ENCODE measurements at regions not wholly inside any gene's neighbourhood (a gene's known extent, or its start where the extent isn't known, plus 50 kb on each side); places are given as distances from the start of the nearest gene placed in this dataset.

GRCh38 chr9:19615036-19615624 lies 173.7 kb downstream of the SLC24A2 start:
- intact Hi-C loops (cut with DNase I) = no loop called here
- DNase-seq = peak in 1 of 10 donors; percentile 8

DNA sequence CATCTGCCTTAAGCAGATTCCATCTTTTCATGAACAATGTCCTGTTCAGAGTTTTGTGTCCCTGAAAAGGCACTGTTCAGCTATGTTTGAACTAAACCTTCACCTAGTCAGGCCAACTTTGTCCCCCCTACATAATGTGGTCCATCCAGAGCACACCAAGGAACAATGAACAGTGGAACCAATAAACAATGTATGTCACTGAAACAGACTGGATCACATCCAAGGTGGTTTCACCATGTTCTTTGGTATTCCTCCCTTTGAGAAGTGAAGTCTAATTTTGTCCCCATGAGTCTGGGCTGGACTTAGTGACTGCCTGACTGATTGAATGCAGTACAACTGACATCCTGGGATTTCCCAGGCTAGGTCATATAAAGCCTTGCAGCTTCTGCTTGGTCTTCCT lies 174.5 kb downstream of the SLC24A2 start:
- intact Hi-C loops (cut with DNase I) = no loop called here
- DNase-seq = no peak

DNA sequence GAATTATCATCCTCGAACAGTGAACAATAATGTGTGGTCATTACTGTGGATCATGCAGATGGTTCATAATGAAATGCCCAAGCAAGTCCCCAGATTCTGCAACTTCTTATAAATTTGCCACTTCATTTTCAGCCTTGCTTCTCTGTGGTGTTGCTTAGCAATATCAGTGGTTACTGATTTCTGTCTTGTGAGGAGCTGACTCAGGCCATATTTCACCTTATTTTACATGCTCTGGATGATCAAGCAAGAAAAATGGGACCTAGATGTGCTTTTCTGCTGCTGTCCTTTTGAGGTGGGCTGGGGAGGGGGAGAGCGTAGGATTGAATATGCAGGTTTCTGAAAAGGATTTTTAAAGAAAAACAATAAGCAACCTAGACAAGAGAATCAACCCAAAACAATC lies 188.3 kb downstream of the SLC24A2 start:
- intact Hi-C loops (cut with DNase I) = no loop called here
- no peak for DNase-seq

DNA sequence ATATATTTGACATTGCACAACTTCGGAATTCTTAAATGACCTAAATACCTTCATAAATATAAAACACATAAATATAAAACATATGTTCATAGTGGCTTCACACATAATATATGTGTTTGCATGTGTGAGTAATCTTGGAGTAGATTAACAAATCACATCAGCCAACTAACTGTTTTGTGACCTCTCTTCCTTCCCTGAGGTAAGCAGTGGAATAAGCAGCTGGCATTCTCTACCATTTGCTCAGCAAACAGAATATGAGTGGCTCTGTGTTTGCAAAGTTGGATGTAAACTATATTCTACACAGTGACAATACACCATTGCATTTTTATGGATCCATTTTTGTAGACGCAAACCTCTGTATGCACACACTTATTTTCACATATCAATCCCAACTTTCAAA lies 189.9 kb downstream of the ACER2 start:
- intact Hi-C loops (cut with DNase I) = no loop called here
- DNase-seq = no peak

DNA sequence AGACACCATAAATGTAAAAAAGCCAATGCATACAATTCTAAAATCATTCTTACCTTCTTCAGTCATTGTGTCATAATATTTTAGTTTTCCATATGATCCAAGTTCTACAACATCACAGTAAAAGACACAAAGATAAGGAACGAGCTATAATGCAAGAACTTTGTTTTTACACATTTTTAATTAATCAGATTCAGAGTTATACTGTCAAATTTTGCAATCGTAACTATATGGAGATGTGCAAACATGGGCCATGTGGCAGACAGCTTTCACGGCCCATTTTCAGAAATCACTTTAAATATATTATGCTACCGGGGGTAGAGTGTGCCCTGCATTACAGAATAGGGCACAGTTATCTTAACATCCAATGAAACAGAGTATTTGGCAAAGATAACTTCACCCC lies 188.4 kb downstream of the ACER2 start:
- intact Hi-C loops (cut with DNase I) = no loop called here
- no peak for DNase-seq

DNA sequence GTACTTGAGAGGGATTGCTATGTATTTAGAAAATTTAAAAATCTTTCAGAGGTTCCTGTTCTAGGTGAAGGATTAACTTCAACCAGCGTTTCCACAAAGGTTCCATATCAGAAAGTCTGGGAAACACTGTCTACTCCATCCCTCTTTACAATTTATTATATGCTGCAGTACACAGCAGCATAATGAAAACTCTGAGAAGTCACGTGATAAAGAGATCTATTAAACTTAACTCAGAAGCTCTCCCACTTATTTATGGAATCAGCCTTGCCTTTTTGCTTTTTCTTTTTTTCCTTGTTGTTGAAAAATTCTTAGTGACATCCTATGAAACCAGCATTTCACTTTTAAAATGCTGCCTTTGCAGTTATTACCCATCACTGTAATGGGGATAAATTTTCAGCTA lies 186.2 kb downstream of the ACER2 start:
- intact Hi-C loops (cut with DNase I) = no loop called here
- no peak for DNase-seq

DNA sequence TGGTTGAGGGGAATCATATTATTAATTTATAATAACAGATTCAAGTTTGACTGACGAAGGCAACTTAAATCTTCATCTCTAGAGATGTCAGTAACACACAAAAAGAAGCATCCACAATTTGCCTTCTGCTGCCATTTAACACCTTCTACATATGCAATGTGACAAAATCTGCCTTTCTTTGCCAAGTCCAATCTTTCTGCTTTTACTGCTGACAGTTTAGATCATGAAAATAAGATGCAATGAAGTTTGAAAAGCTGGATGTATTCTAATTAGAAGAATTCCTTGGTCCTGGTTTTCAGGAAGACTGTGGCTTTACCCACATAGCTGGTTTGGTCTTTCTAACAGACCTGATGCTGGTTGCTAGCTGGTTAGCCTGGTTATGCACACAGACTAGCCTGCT lies 178.9 kb downstream of the ACER2 start:
- no peak for DNase-seq
- intact Hi-C loops (cut with DNase I) = no loop called here

DNA sequence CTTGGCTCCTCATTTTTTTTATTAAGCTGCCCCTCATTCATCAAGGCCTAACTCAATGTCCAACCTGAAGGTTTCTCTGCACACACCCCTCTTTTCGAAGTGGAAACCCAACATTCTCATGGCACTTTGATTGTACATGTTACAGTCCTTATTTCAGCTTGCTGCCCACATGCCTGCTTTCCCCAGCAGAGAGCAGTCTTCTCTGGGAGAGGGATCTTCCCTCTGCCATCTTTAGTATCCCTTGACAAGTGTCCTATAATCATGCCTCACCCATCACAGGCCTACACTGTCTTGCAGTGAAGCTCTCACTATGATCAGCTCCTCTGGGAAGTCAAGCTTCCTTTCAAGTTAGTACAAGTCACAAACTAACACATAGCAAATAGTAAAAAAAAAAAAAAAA lies 175.1 kb downstream of the ACER2 start:
- DNase-seq = no peak
- intact Hi-C loops (cut with DNase I) = no loop called here

- DNase-seq = no peak
- intact Hi-C loops (cut with DNase I) = no loop called here
Measured at GRCh38 chr9:19577411-19577810, 168.6 kb downstream of the ACER2 start.

DNA sequence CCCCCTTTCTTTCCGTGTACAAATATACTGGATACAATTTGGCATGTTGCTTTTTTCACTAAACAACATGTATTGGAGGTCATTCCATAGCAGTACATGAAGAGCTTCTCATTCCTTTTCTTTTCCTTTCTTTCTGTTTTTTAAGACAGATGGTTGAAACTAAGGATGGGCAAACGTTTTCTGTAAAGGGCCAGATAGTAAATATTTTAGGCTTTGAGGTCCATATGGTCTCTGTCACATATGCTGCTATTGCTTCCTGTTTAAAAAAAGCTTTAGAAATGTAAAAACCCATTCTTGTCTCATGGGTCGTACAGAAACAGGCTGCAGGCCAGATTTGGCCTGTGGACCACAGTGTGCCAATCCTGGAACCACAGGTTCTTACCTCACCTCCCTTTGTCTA lies 160.1 kb downstream of the ACER2 start:
- DNase-seq = no peak
- intact Hi-C loops (cut with DNase I) = no loop called here

DNA sequence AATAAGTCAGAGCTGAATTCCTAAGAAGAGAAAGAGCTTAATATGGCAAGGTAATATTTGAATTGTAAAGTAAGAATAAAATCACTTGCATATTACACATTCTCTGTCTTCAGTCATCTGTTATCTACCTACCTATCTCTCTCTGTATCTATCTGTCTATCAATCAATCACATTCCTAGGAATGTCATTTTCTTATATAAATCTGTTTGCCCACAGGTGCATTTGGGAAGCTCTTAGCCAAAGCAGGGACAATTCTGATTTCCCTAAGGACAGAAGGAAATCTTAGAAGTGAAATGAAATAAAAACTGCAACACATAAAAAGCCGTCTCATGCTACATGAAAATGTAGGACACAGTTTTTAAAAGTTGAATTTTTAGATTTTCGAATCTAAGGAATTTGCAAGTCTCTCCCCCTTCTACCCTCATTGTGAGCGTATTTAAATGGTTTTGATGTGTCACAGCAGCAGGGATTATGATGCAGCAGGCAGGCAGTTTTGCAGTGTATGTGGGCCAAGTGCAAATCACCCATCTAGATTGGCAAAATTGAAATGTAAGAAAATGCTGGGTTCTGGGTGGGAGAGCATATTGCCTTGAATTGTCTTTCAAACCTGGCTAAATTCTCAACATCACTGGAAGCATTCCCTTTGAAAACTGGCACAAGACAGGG lies 155.7 kb downstream of the ACER2 start:
- intact Hi-C loops (cut with DNase I) = no loop called here
- no peak for DNase-seq

DNA sequence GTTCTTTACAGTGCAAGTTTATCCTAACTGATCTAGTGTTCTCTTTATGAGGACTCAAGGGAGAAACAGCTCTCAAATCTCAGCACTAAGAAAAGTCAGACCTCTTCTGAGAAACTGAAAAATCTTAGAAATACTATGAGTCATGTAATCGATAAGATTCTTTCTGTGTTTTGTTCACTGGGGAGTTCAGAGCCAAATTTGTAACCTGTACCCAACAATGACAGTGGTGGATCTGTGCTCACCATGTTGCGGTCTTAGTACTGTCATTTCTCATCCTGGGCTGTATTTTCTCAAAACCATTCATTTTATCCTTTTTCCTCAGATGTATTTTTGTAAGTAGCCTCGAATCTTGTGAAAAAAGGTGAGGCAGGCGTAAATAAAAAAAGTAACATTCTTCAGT lies 146.4 kb downstream of the ACER2 start:
- intact Hi-C loops (cut with DNase I) = loop anchor here (10.0 kb wide), 1 partner anchor 60 kb away; no protein-coding TSS in a partner anchor
- no peak for DNase-seq

- intact Hi-C loops (cut with DNase I) = loop anchor here (10.0 kb wide), 1 partner anchor 60 kb away; no protein-coding TSS in a partner anchor
- DNase-seq = no peak
Measured at GRCh38 chr9:19554529-19554928, 145.7 kb downstream of the ACER2 start.

DNA sequence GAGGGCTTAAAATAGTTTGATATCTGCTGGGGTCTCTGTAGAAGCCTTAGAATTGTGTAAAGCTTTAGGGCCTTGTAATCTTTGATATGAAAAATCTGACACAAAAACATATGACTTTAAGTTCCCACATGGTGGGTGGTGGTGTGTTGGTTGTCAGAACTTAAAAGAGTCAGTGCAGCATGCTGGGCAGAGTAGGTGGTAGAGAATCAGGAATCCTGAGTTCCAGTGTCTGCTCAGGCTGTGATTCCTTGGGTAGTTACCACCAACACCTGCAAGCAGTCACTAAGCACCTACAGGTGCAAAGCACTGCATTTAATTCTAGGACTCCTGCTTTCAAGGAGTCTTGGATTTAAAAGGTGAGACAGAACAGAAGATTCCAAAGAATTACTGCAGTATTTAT lies 144.6 kb downstream of the ACER2 start:
- intact Hi-C loops (cut with DNase I) = loop anchor here (10.0 kb wide), 1 partner anchor 59 kb away; no protein-coding TSS in a partner anchor
- no peak for DNase-seq

DNA sequence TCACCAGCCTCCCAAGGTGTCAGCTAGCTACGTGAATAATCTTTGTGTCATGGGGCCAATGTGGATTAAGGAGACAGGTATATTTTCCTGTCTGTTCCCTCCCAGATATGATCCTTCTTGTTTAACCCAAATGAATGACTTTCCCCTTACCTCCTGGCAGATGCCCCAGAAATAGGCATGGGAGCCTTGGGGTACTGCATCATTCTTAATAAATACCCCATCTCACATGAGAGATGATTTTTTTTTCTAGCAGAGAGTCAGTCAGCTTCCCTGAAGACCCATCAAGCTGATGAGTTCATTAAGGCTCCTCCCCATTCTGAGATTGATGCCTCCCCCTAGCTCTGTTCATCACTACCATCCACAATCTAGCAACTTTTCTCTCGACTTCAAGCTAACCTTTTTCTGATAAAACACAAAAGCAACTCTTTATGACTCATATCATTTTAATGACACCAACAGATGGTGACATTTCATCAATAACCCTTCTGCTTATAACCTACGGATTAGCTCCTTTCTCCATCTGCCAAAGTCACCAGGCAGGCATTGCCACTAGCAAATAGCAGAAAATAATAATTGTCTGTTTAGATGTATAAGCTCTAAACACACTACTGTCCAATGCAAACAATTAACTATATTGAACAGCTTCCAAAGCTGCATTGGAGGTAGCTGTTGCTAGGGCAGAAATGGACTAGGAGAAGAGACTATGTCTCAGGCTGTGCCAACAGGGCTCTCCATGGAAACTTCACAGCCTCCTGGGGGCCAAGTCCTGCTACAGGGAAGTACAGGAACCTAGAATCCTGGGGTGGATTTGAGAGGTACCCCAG lies 143.7 kb downstream of the ACER2 start:
- peak in 1 of 10 donors; percentile 59 for DNase-seq

DNA sequence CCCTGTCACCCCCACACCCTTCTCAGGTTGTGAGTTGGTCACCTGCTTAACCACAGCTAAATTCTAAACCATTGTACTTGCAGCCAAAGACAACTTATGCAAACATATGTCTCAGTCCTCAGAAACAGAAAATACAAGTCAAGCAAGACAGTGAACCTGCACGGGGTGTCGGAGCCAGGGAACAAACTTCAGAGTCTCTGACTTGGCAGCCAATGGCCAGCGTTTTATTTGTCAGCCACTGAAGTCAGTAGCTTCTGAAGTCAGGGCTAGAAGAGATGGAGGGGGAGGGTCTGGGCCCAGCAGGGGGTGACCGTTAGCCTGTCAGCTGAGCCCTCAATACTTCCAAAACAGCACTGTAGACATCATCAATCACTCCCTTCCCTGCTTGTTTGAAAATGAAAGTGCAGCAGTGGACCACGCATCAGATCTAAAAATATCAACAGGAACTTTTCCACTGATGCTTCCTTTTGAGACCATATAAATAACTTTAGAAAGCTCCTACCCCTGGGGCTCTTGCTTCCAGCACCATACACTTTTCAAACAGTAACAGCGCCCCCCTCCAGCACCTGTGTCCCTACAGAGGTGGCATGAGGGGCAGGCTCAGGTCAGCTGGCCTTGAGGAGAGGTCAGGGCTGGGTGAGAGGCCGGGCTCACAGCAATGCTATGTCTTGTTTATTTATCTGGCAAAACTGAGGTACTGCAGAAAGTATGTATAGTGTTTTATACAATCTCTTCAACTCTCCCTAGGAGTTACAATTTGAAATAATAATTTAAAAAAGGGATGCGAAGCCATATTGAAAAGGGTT lies 142.5 kb downstream of the ACER2 start:
- DNase-seq = peak in 2 of 10 donors; percentile 66 to 83
- intact Hi-C loops (cut with DNase I) = loop anchor here (10.0 kb wide), 1 partner anchor 57 kb away; no protein-coding TSS in a partner anchor

More for the DNA sequence above, 143.7 kb downstream of the ACER2 start:
- intact Hi-C loops (cut with DNase I) = loop anchor here (10.0 kb wide), 1 partner anchor 58 kb away; no protein-coding TSS in a partner anchor

GRCh38 chr9:19550009-19550408 lies 141.2 kb downstream of the ACER2 start:
- no peak for DNase-seq
- intact Hi-C loops (cut with DNase I) = loop anchor here (10.0 kb wide), 1 partner anchor 55 kb away; no protein-coding TSS in a partner anchor

GRCh38 chr9:19533373-19533772 lies 124.6 kb downstream of the ACER2 start:
- DNase-seq = no peak
- intact Hi-C loops (cut with DNase I) = no loop called here

- DNase-seq = no peak
- intact Hi-C loops (cut with DNase I) = no loop called here
Measured at GRCh38 chr9:19527663-19528062, 118.9 kb downstream of the ACER2 start.

DNA sequence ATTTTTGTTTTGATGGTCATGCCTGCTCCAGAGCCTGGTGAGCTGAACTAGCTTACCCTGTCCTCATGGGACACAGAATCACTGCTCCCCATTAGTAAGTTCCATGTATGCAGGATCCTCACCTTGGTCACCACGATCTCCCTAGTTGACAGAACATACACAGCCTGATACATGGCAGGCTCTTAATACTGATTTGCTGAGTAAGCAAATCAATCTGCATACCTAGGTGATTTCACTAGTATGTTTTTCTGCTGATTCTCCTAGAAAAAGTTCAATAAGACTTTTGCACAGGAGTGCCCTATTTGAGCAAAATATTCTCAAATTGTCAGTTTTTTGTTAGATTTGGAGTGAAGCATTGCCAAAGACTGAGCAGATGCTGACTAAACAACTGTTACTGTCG lies 113.7 kb downstream of the ACER2 start:
- no peak for DNase-seq
- intact Hi-C loops (cut with DNase I) = no loop called here

DNA sequence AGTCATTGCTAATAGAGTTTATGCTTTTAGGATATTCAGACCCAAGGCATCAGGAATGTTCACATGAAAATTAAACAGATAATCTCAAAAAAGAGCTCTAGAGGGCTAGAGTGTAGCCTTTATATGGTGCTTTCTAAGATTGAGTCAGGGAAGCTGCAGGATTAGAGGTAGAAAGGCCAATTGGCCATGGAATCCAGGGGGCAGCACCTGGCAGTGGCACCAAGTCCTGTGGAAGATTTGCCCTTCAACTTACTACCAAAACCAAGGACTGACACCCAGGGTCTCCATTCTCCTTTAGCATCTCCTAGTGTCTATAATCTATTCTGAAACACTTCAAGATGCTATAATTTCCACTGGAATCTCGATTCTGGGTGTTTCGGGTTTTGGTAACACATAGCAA lies 112.4 kb downstream of the ACER2 start:
- intact Hi-C loops (cut with DNase I) = no loop called here
- DNase-seq = no peak
